HG02798 (cell line): ENCODE measurements at regions not wholly inside any gene's neighbourhood (a gene's known extent, or its start where the extent isn't known, plus 50 kb on each side); places are given as distances from the start of the nearest gene placed in this dataset.

Experiments
- ATAC-seq: cut with Tn5 transposase; IDR thresholded peaks from one replicate; pipeline ENCODE4 v1.9.1; 2021; ENCODE audit warnings: mild to moderate bottlenecking; ENCODE audit not compliant: unreplicated experiment, poor library complexity

DNA sequence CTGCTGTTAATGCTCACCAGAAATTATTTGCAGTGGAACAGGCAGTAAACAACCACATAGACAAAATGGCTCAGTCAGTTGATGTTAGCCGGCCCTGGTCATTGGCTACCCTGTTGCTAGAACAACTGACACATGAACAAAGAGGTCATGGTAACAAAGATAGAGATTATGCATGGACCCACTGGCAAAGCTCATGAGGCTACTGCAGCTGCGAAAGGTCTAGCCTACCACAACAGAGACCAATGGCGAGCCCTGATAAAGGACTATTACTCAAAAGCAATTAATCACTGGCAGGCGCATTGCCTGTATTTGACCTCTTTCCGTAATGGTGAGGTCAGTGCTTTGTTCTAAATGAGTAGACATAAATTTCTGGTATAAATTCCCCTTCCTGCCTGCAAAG is 474.2 kb downstream of the DSC3 start:
- no peak for ATAC-seq

GRCh38 chr18:30566877-30567276 is 475.7 kb downstream of the DSC3 start:
- no peak for ATAC-seq

DNA sequence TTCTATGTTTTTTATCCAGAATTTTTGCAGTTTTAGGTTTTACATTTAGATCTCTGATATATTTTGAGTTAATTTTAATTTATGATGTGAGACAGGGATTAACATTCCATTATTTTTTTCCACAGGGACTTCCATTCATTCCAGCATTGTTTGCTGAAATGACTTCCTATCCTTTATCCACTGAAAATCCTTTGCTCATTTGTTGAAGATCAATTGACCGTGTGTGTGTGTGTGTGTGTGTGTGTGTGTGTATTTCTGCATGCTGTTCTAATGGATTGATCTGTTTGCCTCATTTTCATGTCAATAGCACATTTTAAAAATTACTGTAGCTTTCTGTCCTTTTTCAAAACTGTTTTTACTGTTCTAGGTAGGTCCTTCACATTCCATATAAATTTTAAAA is 480.3 kb downstream of the DSC3 start:
- no peak for ATAC-seq

DNA sequence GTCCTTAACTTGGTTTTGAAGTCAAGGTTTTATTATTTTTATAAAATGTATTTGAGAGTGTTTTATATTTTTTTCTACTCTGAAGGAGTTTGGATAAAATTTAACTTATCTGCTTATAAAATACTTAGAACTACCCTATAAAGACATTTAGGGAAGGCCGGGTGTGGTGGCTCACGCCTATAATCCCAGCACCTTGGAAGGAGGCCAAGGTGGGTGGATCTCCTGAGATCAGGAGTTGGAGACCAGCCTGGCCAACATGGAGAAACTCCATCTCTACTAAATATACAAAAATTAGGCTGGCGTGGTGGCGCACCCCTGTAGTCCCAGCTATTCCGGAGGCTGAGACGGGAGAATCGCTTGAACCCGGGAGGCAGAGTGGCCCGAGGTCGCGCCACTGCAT is 486.4 kb downstream of the DSC3 start:
- ATAC-seq = no peak

DNA sequence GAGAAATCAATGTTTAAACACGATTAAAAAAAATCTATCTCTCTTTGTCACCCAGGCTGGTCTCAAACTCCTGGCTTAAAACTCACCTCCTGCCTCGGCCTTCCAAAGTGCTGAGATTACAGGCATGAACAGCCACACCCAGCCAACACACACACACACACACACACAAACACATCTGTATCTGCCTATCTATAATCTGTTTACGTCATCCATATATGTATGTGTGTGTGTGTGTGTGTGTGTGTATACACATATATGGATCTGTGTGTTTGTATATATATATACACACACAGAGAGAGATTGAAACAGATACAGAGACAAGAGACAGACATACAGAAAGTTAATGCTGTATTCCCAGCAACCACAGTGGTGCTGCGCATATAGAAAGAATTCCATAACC is 497.1 kb downstream of the DSC3 start:
- no peak for ATAC-seq

GRCh38 chr18:30544141-30544540 is 498.4 kb downstream of the DSC3 start:
- no peak for ATAC-seq

DNA sequence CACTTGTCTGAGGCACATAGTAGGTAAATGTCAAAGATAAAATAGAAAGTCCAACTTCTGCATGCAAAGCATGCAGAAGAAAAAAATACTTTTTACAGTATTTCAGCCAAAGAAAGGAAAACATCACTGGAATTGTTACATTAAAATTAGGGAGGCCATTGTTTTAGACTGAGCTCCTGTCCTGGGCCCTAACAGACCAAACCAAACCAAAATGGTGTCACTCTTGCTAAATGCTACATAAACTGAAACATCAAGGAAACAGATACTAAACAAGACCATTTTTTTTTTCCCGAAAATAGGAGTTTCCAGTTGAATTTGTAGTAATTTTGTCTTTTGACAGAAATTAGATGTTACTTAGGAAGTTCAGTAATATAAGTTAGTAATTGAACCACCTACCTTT is 508.8 kb downstream of the DSC3 start:
- no peak for ATAC-seq

DNA sequence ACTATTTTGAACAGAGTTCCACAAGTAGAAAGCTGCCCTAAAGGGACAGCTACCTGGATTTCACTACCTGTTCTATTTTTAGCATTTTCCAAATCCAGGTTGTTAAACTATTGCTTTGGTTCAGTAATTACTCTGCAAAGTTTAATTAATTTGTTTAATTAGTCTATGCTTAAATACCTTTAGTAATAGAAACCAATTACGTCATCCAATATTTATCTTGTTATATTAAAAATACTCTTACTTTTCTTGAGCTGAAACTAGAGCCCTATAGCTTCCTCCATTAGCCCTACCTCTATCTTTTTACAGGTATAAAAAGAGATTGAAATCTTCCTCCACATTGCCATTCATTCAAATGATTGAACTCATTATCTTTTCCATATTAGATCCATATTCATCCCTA is 514.6 kb downstream of the DSC3 start:
- no peak for ATAC-seq

GRCh38 chr18:30527226-30527625 is 515.3 kb downstream of the DSC3 start:
- ATAC-seq = no peak

GRCh38 chr18:30522288-30522929 is 520.1 kb downstream of the DSC3 start:
- no peak for ATAC-seq

- ATAC-seq = no peak
Observed at GRCh38 chr18:30514059-30514458, 528.5 kb downstream of the DSC3 start.

DNA sequence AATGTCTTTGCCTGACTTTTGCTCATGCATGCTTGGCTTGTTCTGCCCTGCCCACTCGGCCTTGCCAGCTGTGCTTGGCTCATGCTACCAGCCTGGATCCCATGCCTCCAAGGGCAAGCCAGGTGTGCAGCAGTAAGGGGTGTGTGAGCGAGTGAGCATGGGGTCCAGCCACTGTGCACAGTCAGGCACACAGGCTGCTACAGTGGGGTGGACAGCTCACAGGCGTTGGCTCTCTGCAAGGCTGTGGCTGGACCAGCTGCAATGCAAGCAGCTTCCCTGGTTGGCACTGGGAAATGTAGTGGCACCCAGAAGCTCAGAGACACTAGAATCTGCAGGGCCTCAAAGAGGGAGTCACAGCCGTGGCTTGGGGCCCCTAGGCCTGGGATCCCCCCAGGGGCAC is 529.7 kb downstream of the DSC3 start:
- ATAC-seq = no peak

- no peak for ATAC-seq
Observed at GRCh38 chr18:30510882-30511281, 531.7 kb downstream of the DSC3 start.

GRCh38 chr18:30501594-30501993 is 540.9 kb downstream of the DSC3 start:
- ATAC-seq = no peak

DNA sequence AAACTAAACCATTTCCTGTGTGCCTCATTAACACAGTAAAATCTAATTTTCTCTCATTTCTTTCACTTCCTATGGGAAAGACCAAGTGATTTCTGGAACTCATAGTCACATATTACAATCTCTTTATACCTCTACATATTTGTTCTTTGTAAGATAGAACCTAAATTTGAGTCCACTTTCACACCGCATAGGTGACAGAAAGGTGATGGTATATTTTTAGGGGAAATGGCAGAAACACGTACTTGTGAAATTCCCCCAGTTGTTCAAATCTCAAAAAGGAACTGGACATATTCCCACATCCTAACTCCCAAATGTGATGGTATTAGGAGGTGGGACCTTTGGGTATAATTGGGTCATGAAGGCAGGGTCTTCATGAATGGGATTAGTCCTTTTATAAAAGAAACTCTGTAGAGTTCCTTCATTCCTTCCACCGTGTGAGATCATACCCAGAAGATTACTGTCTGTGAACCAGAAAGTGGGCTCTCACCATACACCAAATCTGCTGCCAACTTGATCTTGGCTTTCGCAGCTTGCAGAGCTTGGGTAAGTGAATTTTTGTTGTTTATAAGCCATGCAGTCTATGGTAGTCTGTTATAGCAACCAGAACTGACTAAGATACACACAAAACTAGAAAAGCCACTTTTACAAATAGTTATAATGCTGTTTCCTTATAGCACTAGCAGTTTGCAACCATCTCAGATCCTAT is 542.1 kb downstream of the DSC3 start:
- ATAC-seq = no peak

DNA sequence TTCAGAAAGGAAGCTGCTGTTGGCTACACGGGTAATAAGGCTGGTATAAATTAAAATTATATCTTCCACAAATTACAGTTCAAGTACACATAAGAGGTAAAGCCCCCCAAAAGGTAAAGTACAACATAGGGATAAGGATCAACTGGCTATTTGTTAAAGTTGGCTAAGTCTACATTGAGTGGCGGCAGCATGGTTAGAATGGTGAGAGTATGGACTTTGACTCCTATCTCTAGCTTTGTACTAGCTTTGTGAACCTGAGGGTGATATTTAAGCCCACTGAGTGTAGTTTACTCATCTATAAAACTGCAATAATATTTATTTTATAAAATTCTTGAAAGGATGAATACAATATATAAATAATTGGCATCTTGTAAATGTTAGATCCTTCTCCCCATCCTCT is 542.8 kb downstream of the DSC3 start:
- ATAC-seq = no peak

DNA sequence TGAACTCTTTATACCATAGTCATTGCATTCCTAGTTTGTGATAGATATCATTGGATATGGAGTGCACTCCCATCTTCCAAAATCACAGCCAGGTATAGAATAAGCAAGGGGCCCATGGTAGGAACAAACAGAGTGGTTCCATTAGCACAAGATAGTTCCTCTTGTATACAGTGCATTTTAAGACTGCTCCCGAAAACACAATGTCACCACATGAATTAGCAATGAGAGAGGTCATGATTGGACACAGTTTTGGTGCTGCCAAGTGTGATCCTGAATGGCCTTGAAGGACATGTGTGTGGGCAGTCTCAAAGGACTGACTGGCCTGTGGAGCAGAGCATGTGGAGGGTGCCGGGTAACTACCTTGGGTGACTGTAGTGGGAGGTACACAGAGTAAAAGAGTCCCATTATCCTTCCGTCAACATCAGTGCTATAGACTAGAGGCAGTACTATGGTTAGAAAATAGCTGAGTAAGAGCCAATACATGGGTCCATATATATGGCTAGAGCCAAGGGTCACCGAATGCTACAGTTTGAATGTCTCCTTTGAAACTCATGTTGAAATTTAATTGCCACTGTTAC is 549.9 kb downstream of the DSC3 start:
- no peak for ATAC-seq

DNA sequence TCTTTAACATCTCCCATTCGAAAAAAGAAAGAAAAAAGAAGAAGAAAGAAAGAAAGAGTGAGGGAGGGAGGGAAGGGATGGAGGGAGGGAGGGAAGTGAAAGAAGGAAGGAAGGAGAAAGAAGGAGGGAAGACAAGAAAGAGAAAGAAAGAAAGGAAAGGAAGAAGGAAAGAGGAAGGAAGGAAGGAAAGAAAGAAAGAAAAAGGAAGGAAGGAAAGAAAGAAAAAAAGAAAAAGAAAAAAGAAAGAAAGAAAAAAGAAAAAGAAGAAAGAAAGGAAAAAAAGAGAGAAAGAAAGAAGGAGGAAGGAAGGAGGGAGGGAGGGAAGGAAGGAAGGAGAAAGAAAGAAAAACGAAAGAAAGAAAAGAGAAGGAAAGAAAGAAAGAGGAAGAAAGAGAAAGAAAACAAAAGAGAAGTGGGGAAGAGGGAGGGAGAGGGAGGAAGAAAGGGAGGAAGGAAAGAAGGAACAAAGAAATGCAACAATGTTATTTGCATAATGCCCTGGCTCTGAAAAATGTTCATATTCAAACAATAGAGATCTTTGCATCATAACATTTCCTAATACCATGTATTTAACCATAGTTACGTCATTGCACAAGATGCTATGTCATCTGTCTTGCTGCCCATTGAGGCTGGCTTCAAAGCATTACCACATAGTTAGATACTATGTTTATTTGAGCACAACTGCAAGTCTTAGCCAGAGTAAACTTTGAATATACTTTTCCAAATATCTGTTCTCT is 550.6 kb downstream of the DSC3 start:
- ATAC-seq = no peak

- no peak for ATAC-seq
Observed at GRCh38 chr18:30489890-30490643, 552.5 kb downstream of the DSC3 start.

DNA sequence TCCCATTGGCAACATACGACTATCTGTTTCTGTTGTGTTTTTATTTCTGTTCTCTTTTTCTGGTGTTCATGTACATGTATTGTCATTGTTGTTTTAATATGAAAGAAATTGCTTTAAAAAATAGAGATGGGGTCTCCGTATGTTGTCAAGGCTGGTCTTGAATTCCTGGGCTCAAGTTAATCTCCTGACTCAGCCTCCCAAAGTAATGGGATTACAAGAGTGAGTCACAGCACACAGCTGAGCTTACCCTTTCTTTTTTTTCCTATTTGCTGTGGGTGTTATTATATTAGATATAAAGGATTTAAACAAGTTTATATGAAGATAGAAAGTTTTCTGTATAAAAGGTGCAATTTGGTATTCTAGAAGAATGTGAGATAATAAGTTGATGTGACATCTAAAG is 554.6 kb downstream of the DSC3 start:
- no peak for ATAC-seq

DNA sequence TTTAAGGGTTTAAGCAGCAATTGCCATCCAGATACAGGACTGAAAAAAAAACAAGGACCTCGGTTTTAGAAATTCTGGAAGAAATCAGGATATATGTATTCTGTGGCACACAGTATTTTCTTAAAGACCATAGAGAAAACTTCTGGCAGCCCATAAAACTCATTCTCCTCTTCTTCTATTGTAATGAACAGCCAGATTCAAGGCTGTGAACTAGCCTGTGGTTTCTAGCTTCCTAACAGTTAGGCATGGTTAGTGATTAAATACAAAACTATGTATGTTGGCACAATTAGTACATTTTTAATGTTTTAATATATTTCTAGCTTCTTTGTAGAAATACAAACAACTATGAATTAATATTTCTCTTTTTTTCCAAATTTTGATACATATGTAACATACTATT is 555.7 kb downstream of the DSC3 start:
- no peak for ATAC-seq
